ENCODE measurements at regions not wholly inside any gene's neighbourhood (a gene's known extent, or its start where the extent isn't known, plus 50 kb on each side); places are given as distances from the start of the nearest gene placed in this dataset.

DNA sequence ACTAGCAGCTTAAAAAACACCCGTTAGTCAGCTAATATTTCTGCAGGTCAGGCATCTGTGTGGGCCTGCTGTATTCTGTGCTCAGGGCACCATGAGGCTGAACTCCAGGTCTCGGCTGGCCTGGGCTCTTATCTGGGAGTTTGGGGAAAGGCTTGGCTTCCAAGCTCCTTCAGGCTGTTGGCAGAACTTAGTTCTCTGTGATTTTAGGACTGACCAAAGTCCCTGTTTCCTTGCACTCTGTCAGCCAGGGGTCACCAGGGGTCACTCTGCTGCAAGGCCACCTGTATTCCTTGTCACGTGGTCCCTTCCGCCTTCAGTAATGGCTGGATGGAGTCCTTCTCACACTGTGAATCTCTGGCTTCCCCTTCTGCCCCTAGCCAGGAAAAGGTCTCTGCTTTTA, 586.4 kb downstream of the AACS start:
- no peaks in the 10 kb centered on the region for H3K27me3 ChIP-seq (ENCODE audit: low read length)
- no peaks in the 10 kb centered on the region for H3K9me2 ChIP-seq (replicated peaks; ENCODE audit: insufficient read depth, low read length)
- no peaks in the 10 kb centered on the region for H3K9me3 ChIP-seq (ENCODE audit: insufficient read depth, low read length)
- no peak overlapping the region for H3K27ac ChIP-seq (ENCODE audit: low read depth, low read length)
- H3K79me2 ChIP-seq (ENCODE audit: insufficient read depth, low read length): no peaks in the 10 kb centered on the region
- H3K9ac ChIP-seq (ENCODE audit: low read length): no peak overlapping the region
- H3K4me3 ChIP-seq (ENCODE audit: insufficient read depth, low read length, poor library complexity, severe bottlenecking): no peak overlapping the region
- H2AFZ ChIP-seq (ENCODE audit: low read depth, low read length, severe bottlenecking): no peak overlapping the region
- H3K4me2 ChIP-seq (ENCODE audit: low read depth, low read length, poor library complexity, severe bottlenecking): no peak overlapping the region
- no peaks in the 10 kb centered on the region for H3K36me3 ChIP-seq (ENCODE audit: low read length)
- no peaks in the 10 kb centered on the region for H3F3A ChIP-seq (ENCODE audit: insufficient read depth)
- no peaks in the 10 kb centered on the region for H4K20me1 ChIP-seq (ENCODE audit: low read depth, low read length)
- TF ChIP-seq EZH2phosphoT487 (conservative IDR thresholded peaks at IDR 0.05; ENCODE audit: low read length): no peak
- TF ChIP-seq, protein P1, sequence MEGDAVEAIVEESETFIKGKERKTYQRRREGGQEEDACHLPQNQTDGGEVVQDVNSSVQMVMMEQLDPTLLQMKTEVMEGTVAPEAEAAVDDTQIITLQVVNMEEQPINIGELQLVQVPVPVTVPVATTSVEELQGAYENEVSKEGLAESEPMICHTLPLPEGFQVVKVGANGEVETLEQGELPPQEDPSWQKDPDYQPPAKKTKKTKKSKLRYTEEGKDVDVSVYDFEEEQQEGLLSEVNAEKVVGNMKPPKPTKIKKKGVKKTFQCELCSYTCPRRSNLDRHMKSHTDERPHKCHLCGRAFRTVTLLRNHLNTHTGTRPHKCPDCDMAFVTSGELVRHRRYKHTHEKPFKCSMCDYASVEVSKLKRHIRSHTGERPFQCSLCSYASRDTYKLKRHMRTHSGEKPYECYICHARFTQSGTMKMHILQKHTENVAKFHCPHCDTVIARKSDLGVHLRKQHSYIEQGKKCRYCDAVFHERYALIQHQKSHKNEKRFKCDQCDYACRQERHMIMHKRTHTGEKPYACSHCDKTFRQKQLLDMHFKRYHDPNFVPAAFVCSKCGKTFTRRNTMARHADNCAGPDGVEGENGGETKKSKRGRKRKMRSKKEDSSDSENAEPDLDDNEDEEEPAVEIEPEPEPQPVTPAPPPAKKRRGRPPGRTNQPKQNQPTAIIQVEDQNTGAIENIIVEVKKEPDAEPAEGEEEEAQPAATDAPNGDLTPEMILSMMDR (IDR thresholded peaks at IDR 0.05; ENCODE audit: insufficient read depth, low read length, poor library complexity, severe bottlenecking): no peak

DNA sequence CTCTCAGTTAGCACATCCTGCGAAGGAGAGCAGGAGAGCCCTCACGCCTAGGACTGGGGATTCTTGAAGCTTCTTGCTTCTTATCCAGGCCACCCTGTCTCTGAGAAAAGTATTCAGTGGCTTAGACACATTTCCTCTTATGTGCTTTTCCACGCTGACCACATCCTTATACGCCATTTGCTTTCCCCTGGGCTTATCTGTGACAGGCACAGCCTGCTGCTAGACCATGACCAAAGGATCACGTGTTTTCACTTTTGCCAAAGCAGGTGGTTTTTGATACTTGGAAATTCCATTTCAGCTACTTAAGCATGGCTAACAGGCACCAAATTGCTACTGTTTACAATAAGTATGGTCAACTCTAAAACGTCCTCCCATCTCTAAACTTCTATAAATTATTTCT, 587.4 kb downstream of the AACS start:
- Histone ChIP-seq H3F3A (ENCODE audit: insufficient read depth) (no peaks in the 10 kb centered on the region), H4K20me1 (ENCODE audit: low read depth, low read length) (no peaks in the 10 kb centered on the region), H3K4me2 (ENCODE audit: low read depth, low read length, poor library complexity, severe bottlenecking) (no peak overlapping the region), H3K79me2 (ENCODE audit: insufficient read depth, low read length) (no peaks in the 10 kb centered on the region), H3K9me3 (ENCODE audit: insufficient read depth, low read length) (no peaks in the 10 kb centered on the region), H3K27ac (ENCODE audit: low read depth, low read length) (no peak overlapping the region), H3K27me3 (ENCODE audit: low read length) (no peaks in the 10 kb centered on the region), H3K9me2 (replicated peaks; ENCODE audit: insufficient read depth, low read length) (no peaks in the 10 kb centered on the region), H3K4me3 (ENCODE audit: insufficient read depth, low read length, poor library complexity, severe bottlenecking) (no peak overlapping the region), H3K9ac (ENCODE audit: low read length) (no peak overlapping the region), H3K36me3 (ENCODE audit: low read length) (no peaks in the 10 kb centered on the region), H2AFZ (ENCODE audit: low read depth, low read length, severe bottlenecking) (no peak overlapping the region)
- TF ChIP-seq, protein P1 (IDR thresholded peaks at IDR 0.05; ENCODE audit: insufficient read depth, low read length, poor library complexity, severe bottlenecking): no peak
- no peak for TF ChIP-seq EZH2phosphoT487 (conservative IDR thresholded peaks at IDR 0.05; ENCODE audit: low read length)

DNA sequence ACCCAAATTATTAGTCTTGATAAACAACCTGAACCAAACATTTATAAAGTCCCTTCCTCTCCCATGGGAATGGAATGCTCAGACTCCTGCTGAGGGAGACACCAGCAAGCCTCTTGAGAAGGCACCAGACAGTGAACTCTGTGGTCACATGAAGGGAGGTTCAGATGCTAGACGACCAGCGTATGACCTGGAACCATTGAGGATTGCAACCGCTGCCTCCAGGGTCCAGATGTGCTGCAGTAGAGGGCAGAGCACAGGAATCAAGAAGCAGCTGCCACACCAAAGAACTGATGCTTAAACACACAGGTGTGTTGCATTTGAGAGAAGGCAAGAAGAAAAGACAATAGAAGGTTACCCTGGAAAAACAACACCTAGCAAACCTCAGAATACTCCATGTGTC, 592.4 kb downstream of the AACS start:
- H3K4me2 ChIP-seq (ENCODE audit: low read depth, low read length, poor library complexity, severe bottlenecking): no peak overlapping the region
- no peak overlapping the region for H3K4me3 ChIP-seq (ENCODE audit: insufficient read depth, low read length, poor library complexity, severe bottlenecking)
- TF ChIP-seq, protein P1 (IDR thresholded peaks at IDR 0.05; ENCODE audit: insufficient read depth, low read length, poor library complexity, severe bottlenecking): no peak
- TF ChIP-seq EZH2phosphoT487 (conservative IDR thresholded peaks at IDR 0.05; ENCODE audit: low read length): no peak
- no peaks in the 10 kb centered on the region for H3K36me3 ChIP-seq (ENCODE audit: low read length)
- no peak overlapping the region for H2AFZ ChIP-seq (ENCODE audit: low read depth, low read length, severe bottlenecking)
- no peaks in the 10 kb centered on the region for H3K27me3 ChIP-seq (ENCODE audit: low read length)
- H3K79me2 ChIP-seq (ENCODE audit: insufficient read depth, low read length): no peaks in the 10 kb centered on the region
- no peaks in the 10 kb centered on the region for H4K20me1 ChIP-seq (ENCODE audit: low read depth, low read length)
- H3F3A ChIP-seq (ENCODE audit: insufficient read depth): no peaks in the 10 kb centered on the region
- H3K9me2 ChIP-seq (replicated peaks; ENCODE audit: insufficient read depth, low read length): no peaks in the 10 kb centered on the region
- H3K27ac ChIP-seq (ENCODE audit: low read depth, low read length): no peak overlapping the region
- no peaks in the 10 kb centered on the region for H3K9me3 ChIP-seq (ENCODE audit: insufficient read depth, low read length)
- no peak overlapping the region for H3K9ac ChIP-seq (ENCODE audit: low read length)
